Peyer's patch (tissue), 4 donors: ENCODE measurements at regions not wholly inside any gene's neighbourhood (a gene's known extent, or its start where the extent isn't known, plus 50 kb on each side); places are given as distances from the start of the nearest gene placed in this dataset.

ENCODE experiments used
- DNase-seq, 3 donors: peaks; one replicate each; pipeline ENCODE4 v3.0.0-alpha.2; 2017 to 2019
- H3K27ac ChIP-seq, 4 donors: fragments of 200-600 bp; sonication (generic); one replicate each; pipeline ENCODE4 v1.5.1; 2016 to 2019
- H3K27me3 ChIP-seq, 2 donors: fragments of 200-600 bp; sonication (generic); one replicate each; pipeline ENCODE4 v1.5.1; 2019
- H3K36me3 ChIP-seq, 3 donors: fragments of 200-600 bp; sonication (generic); one replicate each; pipeline ENCODE4 v1.5.1; 2016 to 2019
- H3K4me1 ChIP-seq, 4 donors: fragments of 200-600 bp; sonication (generic); one replicate each; pipeline ENCODE4 v1.5.1; 2016 to 2019
- H3K4me3 ChIP-seq, 4 donors: fragments of 200-600 bp; sonication (generic); 1 replicate in 3 of 4; 2 replicates in 1 of 4; pipeline ENCODE4 v1.5.1; 2016 to 2019; ENCODE audit warnings: mild to moderate bottlenecking in 1 of 4
- H3K9me3 ChIP-seq, 4 donors: fragments of 200-600 bp; sonication (generic); one replicate each; pipeline ENCODE4 v1.5.1; 2016 to 2019; ENCODE audit warnings: mild to moderate bottlenecking in 1 of 4
- CTCF ChIP-seq, 6 experiments: fragments of 450-650 bp in 4 of 6; fragments of 200-600 bp in 2 of 6; sonication (generic) in 1 of 6; IDR thresholded peaks; one replicate each; pipeline ENCODE4 v1.5.1; 2017 to 2019; ENCODE audit warnings: antibody characterized with exemption in 6 of 6, mild to moderate bottlenecking in 3 of 6, moderate library complexity in 1 of 6
- POLR2A ChIP-seq, 2 donors: fragments of 450-650 bp; IDR thresholded peaks; one replicate each; pipeline ENCODE4 v1.5.1; 2017; ENCODE audit warnings: antibody characterized with exemption in 2 of 2, mild to moderate bottlenecking in 2 of 2, moderate library complexity in 2 of 2

GRCh38 chr9:115944166-115944948, 209.2 kb upstream of the PAPPA start:
- DNase-seq = peak in 2 of 3 donors; percentile 16 to 81
- Histone ChIP-seq H3K9me3 (no peaks in the 10 kb centered on the region), H3K27me3 (no peaks in the 10 kb centered on the region), H3K4me1 (no peaks in the 10 kb centered on the region), H3K27ac (peak overlapping the region; percentile 17 to 68 (median 46)), H3K36me3 (no peaks in the 10 kb centered on the region), H3K4me3 (no peak overlapping the region)
- TF ChIP-seq POLR2A (IDR thresholded peaks at IDR 0.05) (no peak), CTCF (IDR thresholded peaks at IDR 0.05) (no peak)

- Histone ChIP-seq H3K4me1 (no peaks in the 10 kb centered on the region), H3K9me3 (no peaks in the 10 kb centered on the region), H3K27me3 (no peaks in the 10 kb centered on the region), H3K36me3 (no peaks in the 10 kb centered on the region), H3K4me3 (no peak overlapping the region), H3K27ac (peak overlapping the region in 3 of 4 donors; percentile 44 to 68 (median 49))
- no peak for DNase-seq
- TF ChIP-seq CTCF (IDR thresholded peaks at IDR 0.05) (no peak), POLR2A (IDR thresholded peaks at IDR 0.05) (no peak)
These were observed 208.6 kb upstream of the PAPPA start for GRCh38 chr9:115945009-115945431.

GRCh38 chr9:115946530-115946929, 207.1 kb upstream of the PAPPA start:
- DNase-seq = no peak
- Histone ChIP-seq H3K36me3 (no peaks in the 10 kb centered on the region), H3K27ac (no peak overlapping the region), H3K9me3 (no peaks in the 10 kb centered on the region), H3K4me1 (no peaks in the 10 kb centered on the region), H3K4me3 (no peak overlapping the region), H3K27me3 (no peaks in the 10 kb centered on the region)
- TF ChIP-seq CTCF (IDR thresholded peaks at IDR 0.05) (no peak), POLR2A (IDR thresholded peaks at IDR 0.05) (no peak)

GRCh38 chr9:115951977-115952376, 201.6 kb upstream of the PAPPA start:
- Histone ChIP-seq H3K9me3 (no peaks in the 10 kb centered on the region), H3K4me3 (no peak overlapping the region), H3K27ac (no peak overlapping the region), H3K4me1 (no peaks in the 10 kb centered on the region), H3K27me3 (no peaks in the 10 kb centered on the region), H3K36me3 (no peaks in the 10 kb centered on the region)
- TF ChIP-seq POLR2A (IDR thresholded peaks at IDR 0.05) (no peak), CTCF (IDR thresholded peaks at IDR 0.05) (no peak)
- no peak for DNase-seq

GRCh38 chr9:115952430-115953292, 200.9 kb upstream of the PAPPA start:
- DNase-seq = no peak
- Histone ChIP-seq H3K27me3 (no peaks in the 10 kb centered on the region), H3K27ac (no peak overlapping the region), H3K36me3 (no peaks in the 10 kb centered on the region), H3K4me1 (no peaks in the 10 kb centered on the region), H3K4me3 (no peak overlapping the region), H3K9me3 (no peaks in the 10 kb centered on the region)
- TF ChIP-seq POLR2A (IDR thresholded peaks at IDR 0.05) = no peak
- TF ChIP-seq CTCF (IDR thresholded peaks at IDR 0.05) = no peak
